ENCODE measurements at regions not wholly inside any gene's neighbourhood (a gene's known extent, or its start where the extent isn't known, plus 50 kb on each side); places are given as distances from the start of the nearest gene placed in this dataset.

- H3K27ac Mint-ChIP-seq (ENCODE audit: low read depth): no peak overlapping the region
- no peaks in the 10 kb centered on the region for H3K36me3 Mint-ChIP-seq (ENCODE audit: insufficient read depth)
- DNase-seq (ENCODE audit: low spot score in 2 of 2) (no peak), ATAC-seq (replicated peaks; ENCODE audit: extremely low read depth, poor library complexity, severe bottlenecking) (no peak)
- peaks cover 19% of the 10 kb centered on the region for H3K9me3 Mint-ChIP-seq
- H3K4me3 Mint-ChIP-seq: no peak overlapping the region
- no peaks in the 10 kb centered on the region for H3K4me1 Mint-ChIP-seq
- H3K27me3 Mint-ChIP-seq: no peaks in the 10 kb centered on the region
These were observed 1511.2 kb upstream of the CDH9 start for GRCh38 chr5:28549588-28549987.

DNA sequence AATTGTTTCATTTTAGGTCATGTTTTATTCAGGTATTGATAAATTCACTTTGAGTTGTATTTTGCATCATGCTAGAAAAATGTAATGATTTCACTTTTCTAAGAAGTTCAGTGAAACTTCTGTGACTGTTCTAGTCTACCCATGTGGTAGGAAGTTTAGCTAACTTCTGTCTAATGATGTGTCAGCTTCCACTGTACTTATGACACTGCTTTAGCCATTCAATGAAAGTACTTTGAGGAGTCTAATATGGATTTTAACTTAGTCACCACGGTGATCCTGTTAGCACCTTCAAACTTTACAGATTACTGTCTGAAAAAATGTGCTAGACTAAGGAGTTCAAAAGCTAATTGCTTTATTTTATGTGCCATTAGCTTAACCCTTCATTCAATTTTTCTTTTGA, 1510.5 kb upstream of the CDH9 start:
- H3K36me3 Mint-ChIP-seq (ENCODE audit: insufficient read depth): no peaks in the 10 kb centered on the region
- no peaks in the 10 kb centered on the region for H3K27me3 Mint-ChIP-seq
- H3K4me1 Mint-ChIP-seq: no peaks in the 10 kb centered on the region
- no peak overlapping the region for H3K27ac Mint-ChIP-seq (ENCODE audit: low read depth)
- no peak overlapping the region for H3K4me3 Mint-ChIP-seq
- DNase-seq (ENCODE audit: low spot score in 2 of 2) (no peak), ATAC-seq (replicated peaks; ENCODE audit: extremely low read depth, poor library complexity, severe bottlenecking) (no peak)
- H3K9me3 Mint-ChIP-seq: peaks cover 15% of the 10 kb centered on the region

GRCh38 chr5:28544501-28544900, 1506.1 kb upstream of the CDH9 start:
- Mint-ChIP-seq H3K27me3 (no peaks in the 10 kb centered on the region), H3K4me1 (no peaks in the 10 kb centered on the region), H3K4me3 (no peak overlapping the region), H3K36me3 (ENCODE audit: insufficient read depth) (no peaks in the 10 kb centered on the region), H3K27ac (ENCODE audit: low read depth) (no peak overlapping the region), H3K9me3 (peaks cover 5% of the 10 kb centered on the region)
- DNase-seq (ENCODE audit: low spot score in 2 of 2) (no peak), ATAC-seq (replicated peaks; ENCODE audit: extremely low read depth, poor library complexity, severe bottlenecking) (no peak)

- H3K9me3 Mint-ChIP-seq: peaks cover 5% of the 10 kb centered on the region
- no peak overlapping the region for H3K4me3 Mint-ChIP-seq
- H3K36me3 Mint-ChIP-seq (ENCODE audit: insufficient read depth): no peaks in the 10 kb centered on the region
- DNase-seq (ENCODE audit: low spot score in 2 of 2) (no peak), ATAC-seq (replicated peaks; ENCODE audit: extremely low read depth, poor library complexity, severe bottlenecking) (no peak)
- H3K27ac Mint-ChIP-seq (ENCODE audit: low read depth): no peak overlapping the region
- no peaks in the 10 kb centered on the region for H3K27me3 Mint-ChIP-seq
- H3K4me1 Mint-ChIP-seq: no peaks in the 10 kb centered on the region
These were observed 1505.2 kb upstream of the CDH9 start for GRCh38 chr5:28543473-28544098.

- no peak for DNase-seq (ENCODE audit: low spot score in 2 of 2)
- Mint-ChIP-seq H3K36me3 (ENCODE audit: insufficient read depth) (no peaks in the 10 kb centered on the region), H3K27me3 (no peaks in the 10 kb centered on the region), H3K9me3 (peaks cover 11% of the 10 kb centered on the region), H3K4me3 (no peak overlapping the region), H3K27ac (ENCODE audit: low read depth) (no peak overlapping the region), H3K4me1 (no peaks in the 10 kb centered on the region)
- ATAC-seq (replicated peaks; ENCODE audit: extremely low read depth, poor library complexity, severe bottlenecking): no peak
These were observed 1504.6 kb upstream of the CDH9 start for GRCh38 chr5:28542987-28543386.

DNA sequence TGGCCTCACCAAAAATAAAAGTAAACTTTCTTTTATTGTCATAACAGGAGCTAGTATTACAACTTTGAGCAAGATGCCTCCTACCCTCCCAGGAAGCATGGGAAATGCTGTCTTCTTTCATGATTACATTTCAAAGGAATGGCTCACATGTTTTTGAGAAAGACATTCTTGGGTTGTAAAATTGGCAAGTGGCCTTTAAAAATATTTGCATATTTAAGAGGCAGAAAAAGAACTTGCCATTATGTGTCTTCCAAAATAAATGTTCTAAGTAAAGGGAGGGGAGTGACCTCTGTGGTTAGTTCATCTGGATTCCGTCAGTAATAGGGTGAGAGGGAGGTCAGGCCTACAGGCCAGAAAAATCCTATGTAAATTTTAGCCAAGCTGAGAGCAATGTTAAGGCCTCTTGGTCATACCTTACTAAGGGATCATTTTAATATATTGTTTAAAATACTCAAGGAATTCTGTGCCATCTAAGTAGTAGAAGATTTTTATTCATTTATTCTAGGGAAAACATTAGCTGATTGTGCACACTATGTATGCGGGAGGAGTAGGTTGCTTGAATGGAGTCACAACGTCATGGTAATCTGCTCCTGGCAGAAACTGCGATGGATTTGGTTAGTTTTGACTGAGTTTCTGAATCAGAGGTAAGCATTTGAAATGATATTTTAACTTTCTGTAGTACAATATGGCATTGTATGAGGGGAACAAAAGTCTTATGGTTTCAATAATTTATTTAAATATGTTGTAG, 1485.7 kb upstream of the CDH9 start:
- Mint-ChIP-seq H3K27me3 (no peaks in the 10 kb centered on the region), H3K9me3 (peaks cover 27% of the 10 kb centered on the region), H3K4me1 (no peaks in the 10 kb centered on the region), H3K36me3 (ENCODE audit: insufficient read depth) (no peaks in the 10 kb centered on the region), H3K4me3 (no peak overlapping the region), H3K27ac (ENCODE audit: low read depth) (no peak overlapping the region)
- ATAC-seq (replicated peaks; ENCODE audit: extremely low read depth, poor library complexity, severe bottlenecking) (no peak), DNase-seq (ENCODE audit: low spot score in 2 of 2) (no peak)

DNA sequence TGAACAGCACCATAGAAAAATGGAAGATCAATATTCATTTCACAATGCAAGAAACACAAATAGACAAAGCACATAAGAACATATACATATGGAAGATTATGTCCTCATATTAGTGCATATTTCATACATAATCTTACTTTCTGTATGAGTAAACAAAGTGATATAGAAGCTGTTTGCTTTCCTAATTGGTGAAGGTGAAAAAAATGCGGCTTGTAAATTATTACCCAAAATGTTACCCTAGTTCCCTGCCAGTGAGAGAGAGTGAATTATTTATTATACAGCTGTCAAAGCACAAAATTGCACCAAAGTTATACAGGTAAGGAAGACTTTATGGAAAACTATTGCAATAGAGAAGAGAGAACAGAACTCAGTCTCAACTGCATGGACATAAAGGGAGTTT, 1485.0 kb upstream of the CDH9 start:
- DNase-seq (ENCODE audit: low spot score in 2 of 2): no peak

GRCh38 chr5:28517691-28518090, 1479.3 kb upstream of the CDH9 start:
- ATAC-seq (replicated peaks; ENCODE audit: extremely low read depth, poor library complexity, severe bottlenecking) (no peak), DNase-seq (ENCODE audit: low spot score in 2 of 2) (no peak)
- H3K27me3 Mint-ChIP-seq: no peaks in the 10 kb centered on the region
- H3K4me1 Mint-ChIP-seq: no peaks in the 10 kb centered on the region
- no peaks in the 10 kb centered on the region for H3K36me3 Mint-ChIP-seq (ENCODE audit: insufficient read depth)
- H3K9me3 Mint-ChIP-seq: peaks cover 14% of the 10 kb centered on the region
- no peak overlapping the region for H3K4me3 Mint-ChIP-seq
- no peak overlapping the region for H3K27ac Mint-ChIP-seq (ENCODE audit: low read depth)

More for the DNA sequence above, 1485.0 kb upstream of the CDH9 start:
- Mint-ChIP-seq H3K4me3 (no peak overlapping the region), H3K27me3 (no peaks in the 10 kb centered on the region), H3K9me3 (peaks cover 23% of the 10 kb centered on the region), H3K27ac (ENCODE audit: low read depth) (no peak overlapping the region), H3K4me1 (no peaks in the 10 kb centered on the region), H3K36me3 (ENCODE audit: insufficient read depth) (no peaks in the 10 kb centered on the region)
- ATAC-seq (replicated peaks; ENCODE audit: extremely low read depth, poor library complexity, severe bottlenecking): no peak

DNA sequence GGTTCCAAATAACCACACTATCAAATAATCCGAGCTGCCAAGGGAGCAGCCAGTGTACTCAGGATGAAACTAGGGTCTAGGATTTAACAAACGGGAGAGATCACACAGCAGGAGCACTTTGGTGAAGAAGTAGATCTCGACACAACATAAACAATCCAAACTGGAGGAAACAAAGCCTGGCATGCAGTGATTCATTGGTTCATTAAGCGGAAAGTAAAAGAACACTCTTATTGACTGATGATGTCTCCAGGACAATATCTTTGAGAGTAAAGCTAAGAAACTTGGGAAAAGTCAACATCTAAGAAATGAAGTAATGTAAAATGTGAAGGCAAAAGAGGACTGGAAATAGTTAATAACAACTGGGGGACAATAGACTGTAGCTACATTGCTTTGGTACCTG, 1478.3 kb upstream of the CDH9 start:
- DNase-seq (ENCODE audit: low spot score in 2 of 2): no peak
- H3K9me3 Mint-ChIP-seq: peaks cover 13% of the 10 kb centered on the region
- no peak overlapping the region for H3K4me3 Mint-ChIP-seq
- no peaks in the 10 kb centered on the region for H3K36me3 Mint-ChIP-seq (ENCODE audit: insufficient read depth)
- H3K27me3 Mint-ChIP-seq: no peaks in the 10 kb centered on the region
- ATAC-seq (replicated peaks; ENCODE audit: extremely low read depth, poor library complexity, severe bottlenecking): no peak
- H3K27ac Mint-ChIP-seq (ENCODE audit: low read depth): no peak overlapping the region
- H3K4me1 Mint-ChIP-seq: no peaks in the 10 kb centered on the region

DNA sequence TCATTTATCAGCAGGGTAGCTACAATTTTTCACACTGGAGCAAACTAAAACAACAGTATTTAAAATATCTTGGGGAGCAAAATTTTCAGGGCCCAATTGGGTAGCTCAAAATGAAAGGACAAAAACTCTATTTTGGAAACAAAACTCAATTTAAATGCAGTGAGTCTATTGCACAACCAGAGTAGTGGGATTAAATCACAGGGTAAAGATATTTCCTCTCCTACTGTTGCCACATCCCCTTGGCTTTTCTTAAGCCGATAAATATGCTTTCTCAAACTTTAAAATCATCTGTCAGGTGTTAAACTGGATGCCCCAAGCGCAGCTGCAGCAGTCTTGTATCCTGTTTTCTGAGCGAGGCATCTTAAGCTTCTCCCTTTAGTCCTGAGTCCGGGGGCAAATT, 1474.3 kb upstream of the CDH9 start:
- Mint-ChIP-seq H3K36me3 (ENCODE audit: insufficient read depth) (no peaks in the 10 kb centered on the region), H3K4me3 (no peak overlapping the region), H3K4me1 (no peaks in the 10 kb centered on the region), H3K27ac (ENCODE audit: low read depth) (no peak overlapping the region), H3K9me3 (peaks cover 6% of the 10 kb centered on the region), H3K27me3 (no peaks in the 10 kb centered on the region)
- DNase-seq (ENCODE audit: low spot score in 2 of 2) (no peak), ATAC-seq (replicated peaks; ENCODE audit: extremely low read depth, poor library complexity, severe bottlenecking) (no peak)

GRCh38 chr5:28505121-28505520, 1466.7 kb upstream of the CDH9 start:
- Mint-ChIP-seq H3K36me3 (ENCODE audit: insufficient read depth) (no peaks in the 10 kb centered on the region), H3K27ac (ENCODE audit: low read depth) (no peak overlapping the region), H3K4me3 (no peak overlapping the region), H3K27me3 (no peaks in the 10 kb centered on the region), H3K4me1 (no peaks in the 10 kb centered on the region), H3K9me3 (peaks cover 6% of the 10 kb centered on the region)
- ATAC-seq (replicated peaks; ENCODE audit: extremely low read depth, poor library complexity, severe bottlenecking): no peak
- DNase-seq (ENCODE audit: low spot score in 2 of 2): no peak

- ATAC-seq (replicated peaks; ENCODE audit: extremely low read depth, poor library complexity, severe bottlenecking): no peak
- H3K9me3 Mint-ChIP-seq: peaks cover 22% of the 10 kb centered on the region
- no peaks in the 10 kb centered on the region for H3K36me3 Mint-ChIP-seq (ENCODE audit: insufficient read depth)
- H3K27me3 Mint-ChIP-seq: no peaks in the 10 kb centered on the region
- H3K4me3 Mint-ChIP-seq: no peak overlapping the region
- DNase-seq (ENCODE audit: low spot score in 2 of 2): no peak
- no peak overlapping the region for H3K27ac Mint-ChIP-seq (ENCODE audit: low read depth)
- no peaks in the 10 kb centered on the region for H3K4me1 Mint-ChIP-seq
These were observed 1462.1 kb upstream of the CDH9 start for GRCh38 chr5:28500511-28500910.

DNA sequence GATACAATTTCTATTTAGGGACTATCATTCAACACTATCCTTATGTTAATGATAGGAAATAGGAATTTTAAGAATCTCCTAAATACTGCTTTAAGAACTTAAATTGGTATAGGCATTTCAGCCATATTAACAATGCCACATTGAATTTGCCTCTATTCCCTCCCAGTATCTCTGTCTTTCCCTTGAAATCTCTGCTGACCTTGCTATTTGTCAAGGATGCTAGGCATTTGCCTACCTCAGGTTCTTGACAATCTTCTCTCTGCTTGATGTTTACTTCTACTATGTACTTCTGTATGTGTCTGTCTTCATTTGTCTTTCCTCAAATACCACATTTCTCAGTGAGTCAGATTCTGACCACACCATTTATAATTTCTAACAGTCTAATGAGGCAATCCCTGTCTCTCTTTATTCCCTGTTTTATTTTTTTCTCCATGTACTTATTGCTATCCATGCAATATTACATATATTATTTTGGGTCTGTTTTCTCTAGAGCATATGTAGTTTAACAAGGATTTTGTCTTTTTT, 1461.4 kb upstream of the CDH9 start:
- H3K27ac Mint-ChIP-seq (ENCODE audit: low read depth): no peak overlapping the region
- H3K27me3 Mint-ChIP-seq: no peaks in the 10 kb centered on the region
- no peak overlapping the region for H3K4me3 Mint-ChIP-seq
- no peaks in the 10 kb centered on the region for H3K4me1 Mint-ChIP-seq
- ATAC-seq (replicated peaks; ENCODE audit: extremely low read depth, poor library complexity, severe bottlenecking) (no peak), DNase-seq (ENCODE audit: low spot score in 2 of 2) (no peak)
- H3K36me3 Mint-ChIP-seq (ENCODE audit: insufficient read depth): no peaks in the 10 kb centered on the region
- peaks cover 22% of the 10 kb centered on the region for H3K9me3 Mint-ChIP-seq
